HCT116 (cell line): ENCODE measurements at regions not wholly inside any gene's neighbourhood (a gene's known extent, or its start where the extent isn't known, plus 50 kb on each side); places are given as distances from the start of the nearest gene placed in this dataset.
"Not testable (repeated sequence)": the region's sequence is repeated elsewhere in the genome, so short reads cannot be mapped to it uniquely, and the experiment has no call there.

ENCODE experiments used
- ATAC-seq: fragments of 200-7000 bp; cut with Tn5 transposase; 2 replicates; pipeline ENCODE4 v1.9.1; 2020; ENCODE audit warnings: mild to moderate bottlenecking, moderate library complexity
- BruUV-seq: library from RNA; stranded (reverse); fragments of 400-500 nt; replicated peaks from 2 replicates; lab custom pipeline; 2021; lab: Mats Ljungman, UMichigan
- CTCF ChIA-PET: fragments of 300-600 bp; sonication (Branson Sonifier 250); formaldehyde crosslinking; loops from one replicate; lab custom pipeline; 2021; ENCODE audit warnings: antibody characterized with exemption; lab: Charles Lee
- POLR2A ChIA-PET: fragments of 300-600, 350-600 bp; sonication (Branson Sonifier 250); formaldehyde crosslinking; loops from one replicate; lab custom pipeline; 2021; ENCODE audit warnings: antibody characterized with exemption; lab: Charles Lee
- RAD21 ChIA-PET, 2 experiments: fragments of 300-600 bp; sonication (Branson Sonifier 250); formaldehyde crosslinking; loops; one replicate each; lab custom pipeline; 2023; ENCODE audit warnings: low total read pairs in 2 of 2; ENCODE audit not compliant: uncharacterized antibody in 2 of 2, unreplicated experiment in 2 of 2, low non-redundant PET in 1 of 2; lab: Charles Lee
- DNase-seq: peaks from one replicate; pipeline ENCODE4 v3.0.0-alpha.2; 2010; ENCODE audit warnings: low read depth, low spot score
- H2AFZ ChIP-seq: fragments of 200-600 bp; shearing (Covaris generic), sonication (generic); 2 replicates; pipeline ENCODE4 v1.6.1; 2017; ENCODE audit warnings: low read depth, mixed run types, mixed read lengths, antibody characterized with exemption, low read length; ENCODE audit not compliant: poor library complexity, severe bottlenecking
- H3K27ac ChIP-seq: 2 replicates; pipeline ENCODE4 v1.5.1; 2012; ENCODE audit warnings: low read depth, low read length
- H3K27me3 ChIP-seq: fragments of 200-600 bp; sonication (generic); 2 replicates; pipeline ENCODE4 v1.6.1; 2016; ENCODE audit warnings: mixed run types, low read length, mixed read lengths; ENCODE audit not compliant: insufficient read depth
- H3K36me3 ChIP-seq, 2 experiments: fragments of 200-500 bp in 1 of 2; fragments of 200-600 bp in 1 of 2; sonication (Bioruptor generic) in 1 of 2; sonication (generic) in 1 of 2; 2 replicates each; pipeline versions ENCODE4 v1.5.1 to v1.6.1; 2014 to 2016; ENCODE audit warnings: low read length in 2 of 2, inconsistent platforms in 1 of 2, mixed read lengths in 1 of 2, mixed run types in 1 of 2; ENCODE audit not compliant: insufficient read depth in 2 of 2, control insufficient read depth in 1 of 2
- H3K4me1 ChIP-seq, 2 experiments: fragments of 200-600 bp in 1 of 2; sonication (generic) in 1 of 2; 2 replicates each; pipeline versions ENCODE4 v1.5.1 to v1.6.1; 2012 to 2017; ENCODE audit warnings: low read length in 2 of 2, inconsistent platforms in 1 of 2, mild to moderate bottlenecking in 1 of 2, mixed read lengths in 1 of 2, mixed run types in 1 of 2, moderate library complexity in 1 of 2; ENCODE audit not compliant: insufficient read depth in 2 of 2, control insufficient read depth in 1 of 2
- H3K4me2 ChIP-seq: fragments of 200-600 bp; sonication (generic); 2 replicates; pipeline ENCODE4 v1.6.1; 2017; ENCODE audit warnings: mixed run types, low read length, mixed read lengths
- H3K4me3 ChIP-seq, 2 experiments: fragments of 200-600 bp in 1 of 2; sonication (generic) in 1 of 2; replicated peaks in 1 of 2; 2 replicates each; pipeline ENCODE4 v1.5.1; 2011 to 2016; ENCODE audit warnings: low read length in 2 of 2, control low read depth in 1 of 2, low read depth in 1 of 2, mild to moderate bottlenecking in 1 of 2, mixed read lengths in 1 of 2, mixed run types in 1 of 2
- H3K79me2 ChIP-seq: fragments of 200-600 bp; sonication (generic); 2 replicates; pipeline ENCODE4 v1.6.1; 2017; ENCODE audit warnings: mild to moderate bottlenecking, mixed run types, low read length, moderate library complexity, mixed read lengths; ENCODE audit not compliant: insufficient read depth
- H3K9ac ChIP-seq: fragments of 200-600 bp; sonication (generic); 2 replicates; pipeline ENCODE4 v1.6.1; 2016; ENCODE audit warnings: low read length, mixed read lengths
- H3K9me2 ChIP-seq: fragments of 200-600 bp; sonication (generic), shearing (Covaris generic); 2 replicates; pipeline ENCODE4 v1.6.1; 2017; ENCODE audit warnings: mixed run types, mild to moderate bottlenecking, moderate library complexity; ENCODE audit not compliant: insufficient read depth
- H3K9me3 ChIP-seq, 2 experiments: fragments of 200-500 bp in 1 of 2; fragments of 200-600 bp in 1 of 2; sonication (Bioruptor generic) in 1 of 2; sonication (generic) in 1 of 2; 2 replicates each; pipeline ENCODE4 v1.6.1; 2014 to 2017; ENCODE audit warnings: low read length in 2 of 2, mixed read lengths in 2 of 2, inconsistent platforms in 1 of 2, low read depth in 1 of 2, mild to moderate bottlenecking in 1 of 2, mixed run types in 1 of 2, moderate library complexity in 1 of 2; ENCODE audit not compliant: control insufficient read depth in 1 of 2, insufficient read depth in 1 of 2
- H4K20me1 ChIP-seq: fragments of 200-600 bp; sonication (generic), shearing (Covaris generic); 2 replicates; pipeline ENCODE4 v1.6.1; 2017; ENCODE audit warnings: mixed run types, mild to moderate bottlenecking, moderate library complexity; ENCODE audit not compliant: insufficient read depth
- CEBPB ChIP-seq: IDR thresholded peaks from 2 replicates; pipeline ENCODE4 v1.6.1; 2012; ENCODE audit warnings: low read depth
- ELF1 ChIP-seq: IDR thresholded peaks from 2 replicates; pipeline ENCODE4 v1.6.1; 2012; ENCODE audit warnings: low read depth, borderline replicate concordance
- EZH2 ChIP-seq: fragments of 200-600 bp; sonication (generic); IDR thresholded peaks from 2 replicates; pipeline ENCODE4 v1.6.1; 2017; ENCODE audit warnings: antibody characterized with exemption, mixed run types
- FOSL1 ChIP-seq: IDR thresholded peaks from 2 replicates; pipeline ENCODE4 v1.6.1; 2012; ENCODE audit warnings: low read depth
- JUND ChIP-seq: IDR thresholded peaks from 2 replicates; pipeline ENCODE4 v1.6.1; 2012
- POLR2A ChIP-seq: IDR thresholded peaks from 2 replicates; pipeline ENCODE4 v1.7.0; 2011; ENCODE audit warnings: borderline replicate concordance; ENCODE audit not compliant: insufficient read depth, insufficient read length; ENCODE audit errors: extremely low read depth
- POLR2AphosphoS5 ChIP-seq: IDR thresholded peaks from 2 replicates; pipeline ENCODE4 v1.6.1; 2011; ENCODE audit warnings: mild to moderate bottlenecking, low read depth, low read length, moderate library complexity
- SIN3A ChIP-seq: IDR thresholded peaks from 2 replicates; pipeline ENCODE4 v1.6.1; 2012; ENCODE audit warnings: low read depth
- SP1 ChIP-seq: IDR thresholded peaks from 2 replicates; pipeline ENCODE4 v1.6.1; 2012; ENCODE audit warnings: low read depth
- SRF ChIP-seq: IDR thresholded peaks from 2 replicates; pipeline ENCODE4 v1.6.1; 2012; ENCODE audit warnings: low read depth
- YY1 ChIP-seq: IDR thresholded peaks from 2 replicates; pipeline ENCODE4 v1.6.1; 2011; ENCODE audit warnings: low read length, low read depth, moderate library complexity, mild to moderate bottlenecking; ENCODE audit not compliant: insufficient replicate concordance; ENCODE audit errors: extremely low read depth
- ZNF274 ChIP-seq: fragments of 200-500 bp; sonication (Bioruptor generic); IDR thresholded peaks from 2 replicates; pipeline ENCODE4 v1.6.1; 2014; ENCODE audit warnings: mild to moderate bottlenecking, low read depth, low read length, inconsistent platforms
- intact Hi-C: fragments of 100-400 bp; cut with micrococcal nuclease; formaldehyde crosslinking; loops from 2 replicates; pipeline ENCODE4 v1.10.0; 2022
- TF ChIP-seq, protein P1 (sequence below): IDR thresholded peaks from 2 replicates; pipeline ENCODE4 v1.6.1; 2011; ENCODE audit warnings: mild to moderate bottlenecking, low read length, moderate library complexity; ENCODE audit not compliant: insufficient replicate concordance; ENCODE audit errors: extremely low read depth
- TF ChIP-seq, protein P2 (sequence below): IDR thresholded peaks from 2 replicates; pipeline ENCODE4 v1.6.1; 2012; ENCODE audit warnings: low read depth
- TF ChIP-seq, protein P3 (sequence below): IDR thresholded peaks from 2 replicates; pipeline ENCODE4 v1.6.1; 2012

DNA sequence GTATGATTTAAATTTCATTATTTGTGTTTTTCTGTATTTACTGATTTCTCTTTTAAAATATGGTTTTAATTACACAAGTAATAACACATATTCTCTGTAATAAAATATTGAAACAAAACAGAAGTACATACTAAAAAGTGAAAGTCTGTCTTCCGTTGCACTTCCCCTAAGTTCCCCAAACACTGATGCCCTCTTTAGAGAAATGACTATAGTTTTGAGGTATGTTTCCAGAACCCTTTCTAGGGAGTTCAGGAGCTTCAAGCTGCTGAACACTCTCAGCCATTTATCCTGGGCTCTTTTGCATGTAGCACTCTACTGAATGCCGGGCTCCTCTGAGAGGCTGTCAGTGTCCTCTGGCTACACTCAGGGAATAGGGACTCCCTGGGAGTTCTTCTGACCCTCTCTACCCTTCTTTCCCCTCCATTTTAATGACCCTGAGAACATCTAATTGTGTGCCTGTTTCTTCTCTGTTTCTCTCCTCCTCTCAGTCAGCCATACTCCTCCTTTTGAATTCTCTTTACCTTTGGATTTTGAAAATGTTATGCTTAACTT is 60.4 kb upstream of the KCNAB1 start:
- Histone ChIP-seq H3K9ac (no peak overlapping the region), H3K36me3 (no peaks in the 10 kb centered on the region), H3K9me2 (no peaks in the 10 kb centered on the region), H3K27me3 (no peaks in the 10 kb centered on the region), H3K4me1 (no peaks in the 10 kb centered on the region), H4K20me1 (no peaks in the 10 kb centered on the region), H3K79me2 (no peaks in the 10 kb centered on the region), H3K4me2 (no peak overlapping the region), H2AFZ (no peak overlapping the region), H3K9me3 (no peaks in the 10 kb centered on the region), H3K4me3 (no peak overlapping the region), H3K27ac (no peak overlapping the region)
- TF ChIP-seq SIN3A (no peak), POLR2A (no peak), EZH2 (no peak), CEBPB (no peak), ZNF274 (no peak), ELF1 (no peak), JUND (no peak), YY1 (no peak), POLR2AphosphoS5 (no peak), SRF (no peak), FOSL1 (no peak), SP1 (no peak)
- TF ChIP-seq, protein P1, sequence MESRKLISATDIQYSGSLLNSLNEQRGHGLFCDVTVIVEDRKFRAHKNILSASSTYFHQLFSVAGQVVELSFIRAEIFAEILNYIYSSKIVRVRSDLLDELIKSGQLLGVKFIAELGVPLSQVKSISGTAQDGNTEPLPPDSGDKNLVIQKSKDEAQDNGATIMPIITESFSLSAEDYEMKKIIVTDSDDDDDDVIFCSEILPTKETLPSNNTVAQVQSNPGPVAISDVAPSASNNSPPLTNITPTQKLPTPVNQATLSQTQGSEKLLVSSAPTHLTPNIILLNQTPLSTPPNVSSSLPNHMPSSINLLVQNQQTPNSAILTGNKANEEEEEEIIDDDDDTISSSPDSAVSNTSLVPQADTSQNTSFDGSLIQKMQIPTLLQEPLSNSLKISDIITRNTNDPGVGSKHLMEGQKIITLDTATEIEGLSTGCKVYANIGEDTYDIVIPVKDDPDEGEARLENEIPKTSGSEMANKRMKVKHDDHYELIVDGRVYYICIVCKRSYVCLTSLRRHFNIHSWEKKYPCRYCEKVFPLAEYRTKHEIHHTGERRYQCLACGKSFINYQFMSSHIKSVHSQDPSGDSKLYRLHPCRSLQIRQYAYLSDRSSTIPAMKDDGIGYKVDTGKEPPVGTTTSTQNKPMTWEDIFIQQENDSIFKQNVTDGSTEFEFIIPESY = no peak
- TF ChIP-seq, protein P2, sequence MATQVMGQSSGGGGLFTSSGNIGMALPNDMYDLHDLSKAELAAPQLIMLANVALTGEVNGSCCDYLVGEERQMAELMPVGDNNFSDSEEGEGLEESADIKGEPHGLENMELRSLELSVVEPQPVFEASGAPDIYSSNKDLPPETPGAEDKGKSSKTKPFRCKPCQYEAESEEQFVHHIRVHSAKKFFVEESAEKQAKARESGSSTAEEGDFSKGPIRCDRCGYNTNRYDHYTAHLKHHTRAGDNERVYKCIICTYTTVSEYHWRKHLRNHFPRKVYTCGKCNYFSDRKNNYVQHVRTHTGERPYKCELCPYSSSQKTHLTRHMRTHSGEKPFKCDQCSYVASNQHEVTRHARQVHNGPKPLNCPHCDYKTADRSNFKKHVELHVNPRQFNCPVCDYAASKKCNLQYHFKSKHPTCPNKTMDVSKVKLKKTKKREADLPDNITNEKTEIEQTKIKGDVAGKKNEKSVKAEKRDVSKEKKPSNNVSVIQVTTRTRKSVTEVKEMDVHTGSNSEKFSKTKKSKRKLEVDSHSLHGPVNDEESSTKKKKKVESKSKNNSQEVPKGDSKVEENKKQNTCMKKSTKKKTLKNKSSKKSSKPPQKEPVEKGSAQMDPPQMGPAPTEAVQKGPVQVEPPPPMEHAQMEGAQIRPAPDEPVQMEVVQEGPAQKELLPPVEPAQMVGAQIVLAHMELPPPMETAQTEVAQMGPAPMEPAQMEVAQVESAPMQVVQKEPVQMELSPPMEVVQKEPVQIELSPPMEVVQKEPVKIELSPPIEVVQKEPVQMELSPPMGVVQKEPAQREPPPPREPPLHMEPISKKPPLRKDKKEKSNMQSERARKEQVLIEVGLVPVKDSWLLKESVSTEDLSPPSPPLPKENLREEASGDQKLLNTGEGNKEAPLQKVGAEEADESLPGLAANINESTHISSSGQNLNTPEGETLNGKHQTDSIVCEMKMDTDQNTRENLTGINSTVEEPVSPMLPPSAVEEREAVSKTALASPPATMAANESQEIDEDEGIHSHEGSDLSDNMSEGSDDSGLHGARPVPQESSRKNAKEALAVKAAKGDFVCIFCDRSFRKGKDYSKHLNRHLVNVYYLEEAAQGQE = no peak
- TF ChIP-seq, protein P3, sequence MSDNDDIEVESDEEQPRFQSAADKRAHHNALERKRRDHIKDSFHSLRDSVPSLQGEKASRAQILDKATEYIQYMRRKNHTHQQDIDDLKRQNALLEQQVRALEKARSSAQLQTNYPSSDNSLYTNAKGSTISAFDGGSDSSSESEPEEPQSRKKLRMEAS = no peak
- ChIA-PET POLR2A (no interaction called here), RAD21 (no interaction called here), CTCF (no interaction called here)
- ATAC-seq = no peak
- BruUV-seq = no TSS peak
- intact Hi-C loops = no loop called here
- no peak for DNase-seq

DNA sequence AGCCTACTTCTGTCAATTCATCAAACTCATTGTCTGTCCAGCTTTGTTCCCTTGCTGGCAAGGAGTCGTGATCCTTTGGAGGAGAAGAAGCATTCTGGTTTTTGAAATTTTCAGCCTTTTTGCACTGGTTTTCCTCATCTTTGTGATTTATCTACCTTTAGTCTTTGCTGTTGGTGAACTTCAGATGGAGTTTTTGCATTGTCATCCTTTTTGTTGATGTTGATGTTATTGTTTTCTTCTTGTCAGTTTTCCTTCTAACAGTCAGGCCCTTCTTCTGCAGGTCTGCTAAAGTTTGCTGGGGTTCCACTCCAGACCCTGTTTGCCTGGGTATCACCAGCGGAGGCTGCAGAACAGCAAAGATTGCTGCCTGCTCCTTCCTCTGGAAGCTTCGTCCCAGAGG is 52.2 kb upstream of the KCNAB1 start:
- H3K4me1 ChIP-seq, H3K36me3 ChIP-seq, H3K27ac ChIP-seq, H3K9me2 ChIP-seq, H3K4me2 ChIP-seq, H3K27me3 ChIP-seq, ATAC-seq, CTCF ChIA-PET, H2AFZ ChIP-seq, H3K9me3 ChIP-seq, H3K79me2 ChIP-seq, H3K4me3 ChIP-seq, DNase-seq, intact Hi-C loops, POLR2A ChIA-PET, H3K9ac ChIP-seq, H4K20me1 ChIP-seq, BruUV-seq, RAD21 ChIA-PET: not testable (repeated sequence)
